BE2C (cell line): ENCODE measurements at regions not wholly inside any gene's neighbourhood (a gene's known extent, or its start where the extent isn't known, plus 50 kb on each side); places are given as distances from the start of the nearest gene placed in this dataset.
A peak's percentile ranks its signal among the peaks of the same experiment; 100 is the strongest.

Experiments
- DNase-seq: peaks from one replicate; pipeline ENCODE4 v3.0.0-alpha.2; 2020
- H3K27me3 ChIP-seq: fragments of 250-450 bp; sonication (Bioruptor Pico); 2 replicates; pipeline ENCODE4 v1.5.1; 2020; ENCODE audit warnings: mild to moderate bottlenecking
- H3K36me3 ChIP-seq: fragments of 250-450 bp; sonication (Bioruptor Pico); 2 replicates; pipeline ENCODE4 v1.5.1; 2020; ENCODE audit warnings: mild to moderate bottlenecking
- H3K4me1 ChIP-seq: fragments of 250-450 bp; sonication (Bioruptor Pico); 2 replicates; pipeline ENCODE4 v1.5.1; 2020
- H3K4me3 ChIP-seq: 2 replicates; pipeline ENCODE4 v1.5.1; 2011; ENCODE audit warnings: low read depth, low read length
- H3K9me3 ChIP-seq: fragments of 250-450 bp; sonication (Bioruptor Pico); 2 replicates; pipeline ENCODE4 v1.5.1; 2020
- CTCF ChIP-seq: IDR thresholded peaks from 2 replicates; pipeline ENCODE4 v1.5.1; 2012; ENCODE audit warnings: mild to moderate bottlenecking, low read depth, low read length

- TF ChIP-seq CTCF, result no peak
- Histone ChIP-seq H3K27me3 (no peaks in the 10 kb centered on the region), H3K4me1 (no peaks in the 10 kb centered on the region)
These were observed 660.1 kb upstream of the SLC8A1 start for GRCh38 chr2:41111836-41112627.

GRCh38 chr2:41116106-41116797 lies 664.4 kb upstream of the SLC8A1 start:
- no peaks in the 10 kb centered on the region for H3K27me3 ChIP-seq
- H3K4me1 ChIP-seq, result no peaks in the 10 kb centered on the region
- no peaks in the 10 kb centered on the region; the same call in 1 of the 2 replicates for H3K9me3 ChIP-seq
- no peak for DNase-seq
- no peak overlapping the region for H3K4me3 ChIP-seq
- TF ChIP-seq CTCF, result no peak
- no peaks in the 10 kb centered on the region for H3K36me3 ChIP-seq

More at GRCh38 chr2:41111836-41112627, 660.1 kb upstream of the SLC8A1 start:
- no peaks in the 10 kb centered on the region; the same call in 1 of the 2 replicates for H3K9me3 ChIP-seq
- no peak for DNase-seq
- H3K4me3 ChIP-seq, result no peak overlapping the region
- H3K36me3 ChIP-seq, result no peaks in the 10 kb centered on the region

- DNase-seq, result no peak
- Histone ChIP-seq H3K9me3 (no peaks in the 10 kb centered on the region; the same call in 1 of the 2 replicates), H3K36me3 (no peaks in the 10 kb centered on the region), H3K4me3 (no peak overlapping the region), H3K4me1 (no peaks in the 10 kb centered on the region), H3K27me3 (no peaks in the 10 kb centered on the region)
- TF ChIP-seq CTCF, result no peak
These were observed 667.6 kb upstream of the SLC8A1 start for GRCh38 chr2:41119489-41119888.

- H3K4me1 ChIP-seq, result peaks cover 6% of the 10 kb centered on the region
- no peaks in the 10 kb centered on the region for H3K9me3 ChIP-seq
- no peaks in the 10 kb centered on the region for H3K27me3 ChIP-seq
- no peaks in the 10 kb centered on the region for H3K36me3 ChIP-seq
- DNase-seq, result no peak
- H3K4me3 ChIP-seq, result no peak overlapping the region
- TF ChIP-seq CTCF, result no peak
These were observed 671.5 kb upstream of the SLC8A1 start for GRCh38 chr2:41123341-41123740.

- Histone ChIP-seq H3K4me3 (no peak overlapping the region), H3K36me3 (no peaks in the 10 kb centered on the region), H3K9me3 (no peaks in the 10 kb centered on the region), H3K4me1 (peaks cover 6% of the 10 kb centered on the region), H3K27me3 (no peaks in the 10 kb centered on the region)
- no peak for TF ChIP-seq CTCF
- peak; percentile 54 for DNase-seq
These were observed 675.5 kb upstream of the SLC8A1 start for GRCh38 chr2:41127351-41127750.

- no peak for TF ChIP-seq CTCF
- Histone ChIP-seq H3K36me3 (no peaks in the 10 kb centered on the region), H3K4me3 (no peak overlapping the region), H3K9me3 (no peaks in the 10 kb centered on the region), H3K4me1 (peaks cover 6% of the 10 kb centered on the region), H3K27me3 (no peaks in the 10 kb centered on the region)
- no peak for DNase-seq
These were observed 678.1 kb upstream of the SLC8A1 start for GRCh38 chr2:41129988-41130387.
